ENCODE measurements at regions not wholly inside any gene's neighbourhood (a gene's known extent, or its start where the extent isn't known, plus 50 kb on each side); places are given as distances from the start of the nearest gene placed in this dataset.

DNA sequence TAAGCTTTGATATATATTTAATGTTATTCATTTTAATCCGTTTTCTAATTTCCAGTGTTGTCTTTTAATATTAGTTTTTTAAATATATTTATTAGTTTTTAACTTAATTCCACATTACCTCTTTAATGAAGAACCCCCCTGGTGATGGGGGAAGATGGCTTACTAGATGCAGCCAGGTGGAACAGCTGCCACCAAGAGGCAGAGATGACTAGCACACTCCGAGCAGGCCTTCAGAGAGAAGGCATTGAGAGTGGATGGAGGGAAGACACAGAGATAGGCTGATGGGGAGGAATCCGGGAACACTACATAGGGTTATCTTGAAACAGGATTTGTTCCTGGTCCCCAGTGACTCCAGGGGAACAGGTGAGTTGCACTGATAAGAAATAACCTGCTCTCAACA, 771.6 kb downstream of the LRFN5 start (continued):
- TF ChIP-seq RNF2 (IDR thresholded peaks at IDR 0.05; ENCODE audit: borderline replicate concordance, low read depth) (no peak), KDM1A (IDR thresholded peaks at IDR 0.05; ENCODE audit: low read depth) (no peak), MAZ (IDR thresholded peaks at IDR 0.05; ENCODE audit: borderline replicate concordance, low read depth, low read length) (no peak), HDAC2 (IDR thresholded peaks at IDR 0.05) (no peak)

DNA sequence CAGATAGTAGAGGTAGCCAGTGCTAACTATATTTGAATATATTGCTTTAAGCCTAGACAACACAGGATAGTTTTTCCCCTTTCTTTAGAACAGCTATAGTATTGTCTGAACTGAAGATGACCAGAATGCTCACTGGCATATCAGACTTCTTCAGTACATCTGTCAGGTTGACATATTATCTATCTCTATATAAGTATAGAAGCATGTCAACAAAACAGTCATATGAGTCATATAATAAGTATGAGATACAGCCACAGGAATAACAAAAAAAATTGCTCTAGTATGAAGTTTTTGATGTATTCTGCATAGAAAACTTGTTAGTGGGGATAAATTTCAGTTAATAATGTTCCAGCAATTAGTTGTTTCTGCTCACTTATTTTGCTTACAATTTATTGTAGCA, 767.7 kb downstream of the LRFN5 start:
- no peak overlapping the region for H3K4me2 ChIP-seq
- H3K9me3 ChIP-seq = no peaks in the 10 kb centered on the region
- no peak for ATAC-seq
- TF ChIP-seq, protein P1, sequence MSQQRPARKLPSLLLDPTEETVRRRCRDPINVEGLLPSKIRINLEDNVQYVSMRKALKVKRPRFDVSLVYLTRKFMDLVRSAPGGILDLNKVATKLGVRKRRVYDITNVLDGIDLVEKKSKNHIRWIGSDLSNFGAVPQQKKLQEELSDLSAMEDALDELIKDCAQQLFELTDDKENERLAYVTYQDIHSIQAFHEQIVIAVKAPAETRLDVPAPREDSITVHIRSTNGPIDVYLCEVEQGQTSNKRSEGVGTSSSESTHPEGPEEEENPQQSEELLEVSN (IDR thresholded peaks at IDR 0.05; ENCODE audit: borderline replicate concordance, low read depth) = no peak
- no peak for TF ChIP-seq HOXA7 (CRISPR knock-in tag; IDR thresholded peaks at IDR 0.05)
- TF ChIP-seq RFX5 (IDR thresholded peaks at IDR 0.05) = no peak
- no peak for TF ChIP-seq KDM1A (IDR thresholded peaks at IDR 0.05; ENCODE audit: low read depth)
- TF ChIP-seq MYC (IDR thresholded peaks at IDR 0.05; ENCODE audit: borderline replicate concordance, low read length) = no peak
- no peak for TF ChIP-seq RAD21 (conservative IDR thresholded peaks at IDR 0.05 in 1 of 2, IDR thresholded peaks at IDR 0.05 in 1 of 2)
- TF ChIP-seq RNF2 (IDR thresholded peaks at IDR 0.05; ENCODE audit: borderline replicate concordance, low read depth) = no peak
- TF ChIP-seq CHD4 (IDR thresholded peaks at IDR 0.05; ENCODE audit: borderline replicate concordance) = no peak
- no peak for TF ChIP-seq FOSL2 (IDR thresholded peaks at IDR 0.05)
- no peak for TF ChIP-seq FOSL2 (CRISPR knock-in tag; IDR thresholded peaks at IDR 0.05)
- TF ChIP-seq JUNB (IDR thresholded peaks at IDR 0.05) = no peak
- TF ChIP-seq TFCP2L1 (CRISPR knock-in tag; IDR thresholded peaks at IDR 0.05) = no peak
- no peak for TF ChIP-seq RARB (CRISPR knock-in tag; IDR thresholded peaks at IDR 0.05)
- no peak for DNase-seq (ENCODE audit: low read depth in 1 of 2, low spot score in 1 of 2)
- CTCF ChIA-PET = no interaction called here
- no peak for FAIRE-seq
- H3K27ac ChIP-seq = no peak overlapping the region
- POLR2A ChIA-PET = no interaction called here
- H3K4me1 ChIP-seq = no peaks in the 10 kb centered on the region
- H3K4me3 ChIP-seq = no peak overlapping the region

DNA sequence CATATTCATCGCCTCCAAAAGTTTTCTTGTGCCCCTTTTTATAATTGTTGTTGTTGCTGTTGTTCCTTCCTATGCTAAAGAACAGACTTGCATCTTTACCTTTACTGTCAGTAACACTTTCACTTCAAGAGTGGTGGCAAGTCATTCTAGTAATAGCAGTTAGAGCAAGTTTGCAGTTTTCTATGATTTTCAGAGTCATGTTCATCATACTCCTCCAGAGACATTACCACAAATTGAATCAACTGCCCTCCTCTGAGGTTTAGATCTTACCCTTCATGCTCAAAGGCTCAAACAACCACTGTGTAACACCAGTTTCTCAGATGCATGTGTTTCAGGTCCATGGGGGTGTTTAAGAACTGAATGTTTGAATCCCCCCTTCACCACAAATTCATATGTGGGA, 763.4 kb downstream of the LRFN5 start:
- Histone ChIP-seq H3K9me3 (no peaks in the 10 kb centered on the region), H3K4me3 (no peak overlapping the region), H3K4me2 (no peak overlapping the region), H3K27ac (no peak overlapping the region), H3K4me1 (no peaks in the 10 kb centered on the region)
- TF ChIP-seq PHF8 (IDR thresholded peaks at IDR 0.05; ENCODE audit: borderline replicate concordance, low read depth) = no peak
- no peak for TF ChIP-seq NPAS2 (CRISPR knock-in tag; IDR thresholded peaks at IDR 0.05; ENCODE audit: borderline replicate concordance)
- TF ChIP-seq CBX2 (IDR thresholded peaks at IDR 0.05; ENCODE audit: borderline replicate concordance, low read depth) = no peak
- TF ChIP-seq, protein P2, sequence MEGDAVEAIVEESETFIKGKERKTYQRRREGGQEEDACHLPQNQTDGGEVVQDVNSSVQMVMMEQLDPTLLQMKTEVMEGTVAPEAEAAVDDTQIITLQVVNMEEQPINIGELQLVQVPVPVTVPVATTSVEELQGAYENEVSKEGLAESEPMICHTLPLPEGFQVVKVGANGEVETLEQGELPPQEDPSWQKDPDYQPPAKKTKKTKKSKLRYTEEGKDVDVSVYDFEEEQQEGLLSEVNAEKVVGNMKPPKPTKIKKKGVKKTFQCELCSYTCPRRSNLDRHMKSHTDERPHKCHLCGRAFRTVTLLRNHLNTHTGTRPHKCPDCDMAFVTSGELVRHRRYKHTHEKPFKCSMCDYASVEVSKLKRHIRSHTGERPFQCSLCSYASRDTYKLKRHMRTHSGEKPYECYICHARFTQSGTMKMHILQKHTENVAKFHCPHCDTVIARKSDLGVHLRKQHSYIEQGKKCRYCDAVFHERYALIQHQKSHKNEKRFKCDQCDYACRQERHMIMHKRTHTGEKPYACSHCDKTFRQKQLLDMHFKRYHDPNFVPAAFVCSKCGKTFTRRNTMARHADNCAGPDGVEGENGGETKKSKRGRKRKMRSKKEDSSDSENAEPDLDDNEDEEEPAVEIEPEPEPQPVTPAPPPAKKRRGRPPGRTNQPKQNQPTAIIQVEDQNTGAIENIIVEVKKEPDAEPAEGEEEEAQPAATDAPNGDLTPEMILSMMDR (IDR thresholded peaks at IDR 0.05) = no peak
- TF ChIP-seq, protein P3, sequence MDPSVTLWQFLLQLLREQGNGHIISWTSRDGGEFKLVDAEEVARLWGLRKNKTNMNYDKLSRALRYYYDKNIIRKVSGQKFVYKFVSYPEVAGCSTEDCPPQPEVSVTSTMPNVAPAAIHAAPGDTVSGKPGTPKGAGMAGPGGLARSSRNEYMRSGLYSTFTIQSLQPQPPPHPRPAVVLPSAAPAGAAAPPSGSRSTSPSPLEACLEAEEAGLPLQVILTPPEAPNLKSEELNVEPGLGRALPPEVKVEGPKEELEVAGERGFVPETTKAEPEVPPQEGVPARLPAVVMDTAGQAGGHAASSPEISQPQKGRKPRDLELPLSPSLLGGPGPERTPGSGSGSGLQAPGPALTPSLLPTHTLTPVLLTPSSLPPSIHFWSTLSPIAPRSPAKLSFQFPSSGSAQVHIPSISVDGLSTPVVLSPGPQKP (IDR thresholded peaks at IDR 0.05; ENCODE audit: low read depth, low read length) = no peak
- TF ChIP-seq JUNB (IDR thresholded peaks at IDR 0.05) = no peak
- no peak for TF ChIP-seq HDAC2 (IDR thresholded peaks at IDR 0.05)
- TF ChIP-seq, protein P4, sequence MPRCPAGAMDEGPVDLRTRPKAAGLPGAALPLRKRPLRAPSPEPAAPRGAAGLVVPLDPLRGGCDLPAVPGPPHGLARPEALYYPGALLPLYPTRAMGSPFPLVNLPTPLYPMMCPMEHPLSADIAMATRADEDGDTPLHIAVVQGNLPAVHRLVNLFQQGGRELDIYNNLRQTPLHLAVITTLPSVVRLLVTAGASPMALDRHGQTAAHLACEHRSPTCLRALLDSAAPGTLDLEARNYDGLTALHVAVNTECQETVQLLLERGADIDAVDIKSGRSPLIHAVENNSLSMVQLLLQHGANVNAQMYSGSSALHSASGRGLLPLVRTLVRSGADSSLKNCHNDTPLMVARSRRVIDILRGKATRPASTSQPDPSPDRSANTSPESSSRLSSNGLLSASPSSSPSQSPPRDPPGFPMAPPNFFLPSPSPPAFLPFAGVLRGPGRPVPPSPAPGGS (IDR thresholded peaks at IDR 0.05) = no peak
- no peak for TF ChIP-seq SREBF2 (IDR thresholded peaks at IDR 0.05)
- no peak for TF ChIP-seq POLR2AphosphoS2 (conservative IDR thresholded peaks at IDR 0.05; ENCODE audit: low read length)
- no peak for TF ChIP-seq CHD4 (IDR thresholded peaks at IDR 0.05; ENCODE audit: borderline replicate concordance)
- TF ChIP-seq JUN (IDR thresholded peaks at IDR 0.05) = no peak
- ATAC-seq (no peak), FAIRE-seq (no peak), DNase-seq (ENCODE audit: low read depth in 1 of 2, low spot score in 1 of 2) (no peak)
- POLR2A ChIA-PET = no interaction called here
- CTCF ChIA-PET = no interaction called here
- WGBS (ENCODE audit: missing lambda C conversion rate) = 43% methylated on average over 1 of the region's 1 CpG
